Hepatocyte (in vitro differentiated cells): ENCODE measurements at regions not wholly inside any gene's neighbourhood (a gene's known extent, or its start where the extent isn't known, plus 50 kb on each side); places are given as distances from the start of the nearest gene placed in this dataset.

Experiments
- EZH2 ChIP-seq: fragments of 200-600 bp; sonication (generic); IDR thresholded peaks from 2 replicates; pipeline ENCODE4 v1.6.1; 2016; ENCODE audit warnings: antibody characterized with exemption, mild to moderate bottlenecking, borderline replicate concordance
- EZH2phosphoT487 ChIP-seq: fragments of 200-600 bp; sonication (generic); IDR thresholded peaks from one replicate; pipeline ENCODE4 v1.6.1; 2018; ENCODE audit warnings: antibody characterized with exemption, mild to moderate bottlenecking, low read depth, moderate library complexity; ENCODE audit not compliant: unreplicated experiment, severe bottlenecking
- TF ChIP-seq, protein P1 (sequence below): fragments of 200-600 bp; sonication (generic); IDR thresholded peaks from 2 replicates; pipeline ENCODE4 v1.5.1; 2016; ENCODE audit warnings: antibody characterized with exemption, mild to moderate bottlenecking; ENCODE audit not compliant: poor library complexity

DNA sequence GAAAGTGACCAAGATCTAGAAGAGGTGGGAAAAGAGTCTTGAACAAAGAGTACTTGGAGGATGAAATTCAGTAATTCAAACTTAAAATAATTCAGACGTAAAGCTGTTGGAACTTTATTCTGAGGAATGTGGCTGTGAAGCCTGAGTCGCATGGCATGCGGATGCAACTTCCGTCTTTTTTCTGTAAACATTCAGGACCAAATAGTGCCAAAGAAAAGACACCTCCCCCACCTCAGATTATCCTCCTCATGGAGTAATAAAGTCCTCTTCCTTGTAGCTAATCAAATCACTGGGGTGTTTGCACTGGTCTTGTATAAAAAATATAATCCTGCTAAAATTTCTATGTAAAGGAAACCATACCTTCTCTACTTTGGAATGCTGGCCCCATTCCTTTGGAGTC is 790.4 kb downstream of the TSN start:
- TF ChIP-seq, protein P1, sequence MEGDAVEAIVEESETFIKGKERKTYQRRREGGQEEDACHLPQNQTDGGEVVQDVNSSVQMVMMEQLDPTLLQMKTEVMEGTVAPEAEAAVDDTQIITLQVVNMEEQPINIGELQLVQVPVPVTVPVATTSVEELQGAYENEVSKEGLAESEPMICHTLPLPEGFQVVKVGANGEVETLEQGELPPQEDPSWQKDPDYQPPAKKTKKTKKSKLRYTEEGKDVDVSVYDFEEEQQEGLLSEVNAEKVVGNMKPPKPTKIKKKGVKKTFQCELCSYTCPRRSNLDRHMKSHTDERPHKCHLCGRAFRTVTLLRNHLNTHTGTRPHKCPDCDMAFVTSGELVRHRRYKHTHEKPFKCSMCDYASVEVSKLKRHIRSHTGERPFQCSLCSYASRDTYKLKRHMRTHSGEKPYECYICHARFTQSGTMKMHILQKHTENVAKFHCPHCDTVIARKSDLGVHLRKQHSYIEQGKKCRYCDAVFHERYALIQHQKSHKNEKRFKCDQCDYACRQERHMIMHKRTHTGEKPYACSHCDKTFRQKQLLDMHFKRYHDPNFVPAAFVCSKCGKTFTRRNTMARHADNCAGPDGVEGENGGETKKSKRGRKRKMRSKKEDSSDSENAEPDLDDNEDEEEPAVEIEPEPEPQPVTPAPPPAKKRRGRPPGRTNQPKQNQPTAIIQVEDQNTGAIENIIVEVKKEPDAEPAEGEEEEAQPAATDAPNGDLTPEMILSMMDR = no peak
- no peak for TF ChIP-seq EZH2phosphoT487
- TF ChIP-seq EZH2 = no peak
